ENCODE measurements at regions not wholly inside any gene's neighbourhood (a gene's known extent, or its start where the extent isn't known, plus 50 kb on each side); places are given as distances from the start of the nearest gene placed in this dataset.

- no peak for DNase-seq
Observed at GRCh38 chr9:88737031-88737430, 202.1 kb downstream of the NXNL2 start.

- DNase-seq, result no peak
Observed at GRCh38 chr9:88737876-88738275, 202.9 kb downstream of the NXNL2 start.

- no peak for DNase-seq
Observed at GRCh38 chr9:88738709-88739108, 203.7 kb downstream of the NXNL2 start.

- no peak for DNase-seq
Observed at GRCh38 chr9:88739373-88739772, 204.4 kb downstream of the NXNL2 start.

GRCh38 chr9:88740844-88741243 lies 205.9 kb downstream of the NXNL2 start:
- no peak for DNase-seq

GRCh38 chr9:88741335-88741734 lies 206.4 kb downstream of the NXNL2 start:
- DNase-seq, result peak in 1 of 2 experiments; percentile 13

- DNase-seq, result no peak
Observed at GRCh38 chr9:88742483-88742882, 207.5 kb downstream of the NXNL2 start.

- no peak for DNase-seq
Observed at GRCh38 chr9:88742905-88743304, 207.9 kb downstream of the NXNL2 start.

GRCh38 chr9:88745276-88746001 lies 210.5 kb downstream of the NXNL2 start:
- peak in 1 of 2 experiments; percentile 8 for DNase-seq

- DNase-seq, result no peak
Observed at GRCh38 chr9:88746029-88746742, 211.2 kb downstream of the NXNL2 start.

GRCh38 chr9:88746743-88747398 lies 211.9 kb downstream of the NXNL2 start:
- DNase-seq, result no peak

- no peak for DNase-seq
Observed at GRCh38 chr9:88747768-88748167, 212.8 kb downstream of the NXNL2 start.

- no peak for DNase-seq
Observed at GRCh38 chr9:88748566-88749261, 213.7 kb downstream of the NXNL2 start.

- DNase-seq, result no peak
Observed at GRCh38 chr9:88749420-88749819, 214.4 kb downstream of the NXNL2 start.

- peak; percentile 0 to 2 for DNase-seq
Observed at GRCh38 chr9:88750832-88751360, 215.9 kb downstream of the NXNL2 start.

GRCh38 chr9:88751781-88752180 lies 216.8 kb downstream of the NXNL2 start:
- DNase-seq, result no peak

GRCh38 chr9:88753691-88754367 lies 218.9 kb downstream of the NXNL2 start:
- DNase-seq, result peak; percentile 33 to 75

GRCh38 chr9:88754452-88754851 lies 219.5 kb downstream of the NXNL2 start:
- DNase-seq, result no peak

- no peak for DNase-seq
Observed at GRCh38 chr9:88754886-88755285, 219.9 kb downstream of the NXNL2 start.

GRCh38 chr9:88757406-88758010 lies 222.5 kb downstream of the NXNL2 start:
- peak; percentile 13 to 67 for DNase-seq

- DNase-seq, result peak; percentile 31 to 76
Observed at GRCh38 chr9:88759364-88759763, 224.4 kb downstream of the NXNL2 start.
